GM12878 (cell line): ENCODE measurements at regions not wholly inside any gene's neighbourhood (a gene's known extent, or its start where the extent isn't known, plus 50 kb on each side); places are given as distances from the start of the nearest gene placed in this dataset.

ENCODE experiments used
- ATAC-seq: fragments of 200-7000 bp; cut with Tn5 transposase; 3 replicates; pipeline ENCODE4 v1.9.1; 2020; ENCODE audit warnings: mild to moderate bottlenecking, moderate library complexity
- BruUV-seq: library from RNA; stranded (reverse); fragments of 400-500 nt; replicated peaks from 2 replicates; lab custom pipeline; 2021; lab: Mats Ljungman, UMichigan
- CTCF ChIA-PET: fragments of 300-600 bp; sonication (Branson Sonifier 250); formaldehyde crosslinking; extraction: SDS; loops from one replicate; lab custom pipeline; 2021; ENCODE audit warnings: inconsistent platforms; lab: Yijun Ruan, JAX
- POLR2A ChIA-PET: fragments of 350-600 bp; formaldehyde crosslinking; extraction: SDS; loops from one replicate; lab custom pipeline; 2021; ENCODE audit warnings: inconsistent platforms; lab: Charles Lee
- RAD21 ChIA-PET: fragments of 300-600 bp; sonication (Branson Sonifier 250); formaldehyde crosslinking; loops from one replicate; lab custom pipeline; 2023; ENCODE audit warnings: antibody characterized with exemption; ENCODE audit not compliant: unreplicated experiment; lab: Charles Lee
- SMC1A ChIA-PET: fragments of 300-600 bp; sonication (Branson Sonifier 250); formaldehyde crosslinking; loops from one replicate; lab custom pipeline; 2023; ENCODE audit not compliant: unreplicated experiment, uncharacterized antibody; lab: Charles Lee
- DNase-seq: peaks from one replicate; pipeline ENCODE4 v3.0.0-alpha.2; 2011; ENCODE audit warnings: low read depth, low spot score
- FAIRE-seq: peaks from 3 replicates; lab custom pipeline; 2011; peaks lifted over from hg19 to GRCh38; lab: Jason Lieb, UNC
- H2AFZ ChIP-seq: 2 replicates; pipeline ENCODE4 v1.6.0; 2011; ENCODE audit warnings: low read depth, low read length, control low read depth; ENCODE audit not compliant: control insufficient read depth
- H3K27ac ChIP-seq: 2 replicates; pipeline ENCODE4 v1.5.1; 2011; ENCODE audit warnings: control low read depth; ENCODE audit not compliant: control insufficient read depth, insufficient read depth
- H3K27me3 ChIP-seq, 2 experiments: replicated peaks in 1 of 2; 2 replicates each; pipeline versions ENCODE4 v1.6.0 to v1.6.1; 2011; ENCODE audit warnings: low read length in 1 of 2; ENCODE audit not compliant: control insufficient read depth in 2 of 2, insufficient read depth in 2 of 2
- H3K36me3 ChIP-seq, 2 experiments: 2 replicates each; pipeline ENCODE4 v1.5.1; 2011; ENCODE audit warnings: low read length in 1 of 2; ENCODE audit not compliant: control insufficient read depth in 2 of 2, insufficient read depth in 2 of 2
- H3K4me1 ChIP-seq: 2 replicates; pipeline ENCODE4 v1.6.1; 2011; ENCODE audit warnings: mild to moderate bottlenecking, low read length, moderate library complexity, mixed read lengths; ENCODE audit not compliant: control insufficient read depth, insufficient read depth
- H3K4me2 ChIP-seq: 2 replicates; pipeline ENCODE4 v1.6.0; 2011; ENCODE audit warnings: control low read depth; ENCODE audit not compliant: control insufficient read depth, insufficient read depth
- H3K4me3 ChIP-seq: fragments of 200-600 bp; sonication (generic); 2 replicates; pipeline ENCODE4 v1.5.1; 2016
- H3K79me2 ChIP-seq: 2 replicates; pipeline ENCODE4 v1.6.0; 2011; ENCODE audit warnings: low read length; ENCODE audit not compliant: control insufficient read depth, insufficient read depth
- H3K9ac ChIP-seq: 2 replicates; pipeline ENCODE4 v1.8.0; 2011; ENCODE audit warnings: low read length, control low read depth, mixed read lengths; ENCODE audit not compliant: control insufficient read depth, insufficient read depth
- H3K9me3 ChIP-seq: replicated peaks from 3 replicates; pipeline ENCODE4 v1.5.1; 2011; ENCODE audit warnings: mild to moderate bottlenecking, low read length; ENCODE audit not compliant: control insufficient read depth, insufficient read depth
- H4K20me1 ChIP-seq: 2 replicates; pipeline ENCODE4 v1.6.0; 2011; ENCODE audit not compliant: control insufficient read depth, insufficient read depth
- CUX1 ChIP-seq: IDR thresholded peaks from 2 replicates; pipeline ENCODE4 v1.6.1; 2012; ENCODE audit warnings: improper control_type of control experiment, low read depth, low read length; ENCODE audit not compliant: insufficient replicate concordance
- GABPA ChIP-seq: IDR thresholded peaks from 2 replicates; pipeline ENCODE4 v1.6.1; 2014; ENCODE audit warnings: antibody characterized with exemption, low read depth, mild to moderate bottlenecking, inconsistent platforms
- HDGF ChIP-seq: fragments of 450-650 bp; IDR thresholded peaks from 2 replicates; pipeline ENCODE4 v1.6.1; 2016; ENCODE audit warnings: antibody characterized with exemption
- POLR2AphosphoS2 ChIP-seq: IDR thresholded peaks from 2 replicates; pipeline ENCODE4 v1.6.1; 2011; ENCODE audit warnings: low read depth, mild to moderate bottlenecking, low read length, improper control_type of control experiment, moderate library complexity
- SMARCA5 ChIP-seq: fragments of 450-650 bp; IDR thresholded peaks from 2 replicates; pipeline ENCODE4 v1.6.1; 2017; ENCODE audit warnings: mild to moderate bottlenecking
- SREBF2 ChIP-seq: IDR thresholded peaks from 2 replicates; pipeline ENCODE4 v1.6.1; 2012; ENCODE audit warnings: mild to moderate bottlenecking, low read length
- ZNF274 ChIP-seq: IDR thresholded peaks from one replicate; pipeline ENCODE4 v1.8.0; 2011; ENCODE audit not compliant: insufficient read length, insufficient read depth
- ZNF384 ChIP-seq: IDR thresholded peaks from 2 replicates; pipeline ENCODE4 v1.6.1; 2012; ENCODE audit warnings: low read depth, mild to moderate bottlenecking, low read length, improper control_type of control experiment, borderline replicate concordance
- WGBS: methylation state at CpG from one replicate; pipeline ENCODE4 v1.1.6; 2016; ENCODE audit warnings: low lambda C conversion rate; ENCODE audit not compliant: insufficient replicate concordance, insufficient coverage; ENCODE audit errors: missing lambda C conversion rate; 5-methylcytosine and 5-hydroxymethylcytosine counted together
- in situ Hi-C: fragments of 300-500 bp; cut with MboI; formaldehyde crosslinking; loops from 9 replicates; pipeline ENCODE4 v1.14.3; 2018; ENCODE audit warnings: mixed read lengths
- intact Hi-C: fragments of 100-400 bp; cut with micrococcal nuclease; formaldehyde crosslinking; loops from one replicate; pipeline ENCODE4 v1.14.2; 2022; ENCODE audit not compliant: unreplicated experiment

- WGBS, result 47% methylated on average over 2 of the region's 2 CpGs
- no peaks in the 10 kb centered on the region for H3K4me1 ChIP-seq
- H4K20me1 ChIP-seq, result no peaks in the 10 kb centered on the region
- intact Hi-C loops (no loop called here), in situ Hi-C loops (no loop called here)
- H3K9ac ChIP-seq, result no peak overlapping the region
- no peak overlapping the region for H3K4me2 ChIP-seq
- no peak for ATAC-seq
- H2AFZ ChIP-seq, result no peak overlapping the region
- RAD21 ChIA-PET, result no interaction called here
- DNase-seq, result no peak
- SMC1A ChIA-PET, result no interaction called here
- POLR2A ChIA-PET, result no interaction called here
- TF ChIP-seq POLR2AphosphoS2 (no peak), GABPA (no peak)
- CTCF ChIA-PET, result no interaction called here
- BruUV-seq, result no TSS peak
- H3K4me3 ChIP-seq, result no peak overlapping the region
- FAIRE-seq, result no peak
- H3K36me3 ChIP-seq, result no peaks in the 10 kb centered on the region
- H3K27ac ChIP-seq, result no peak overlapping the region
- no peaks in the 10 kb centered on the region for H3K9me3 ChIP-seq
- no peaks in the 10 kb centered on the region for H3K27me3 ChIP-seq
- no peaks in the 10 kb centered on the region for H3K79me2 ChIP-seq
Measured at GRCh38 chr11:28461846-28462245, 353.7 kb downstream of the METTL15 start.

DNA sequence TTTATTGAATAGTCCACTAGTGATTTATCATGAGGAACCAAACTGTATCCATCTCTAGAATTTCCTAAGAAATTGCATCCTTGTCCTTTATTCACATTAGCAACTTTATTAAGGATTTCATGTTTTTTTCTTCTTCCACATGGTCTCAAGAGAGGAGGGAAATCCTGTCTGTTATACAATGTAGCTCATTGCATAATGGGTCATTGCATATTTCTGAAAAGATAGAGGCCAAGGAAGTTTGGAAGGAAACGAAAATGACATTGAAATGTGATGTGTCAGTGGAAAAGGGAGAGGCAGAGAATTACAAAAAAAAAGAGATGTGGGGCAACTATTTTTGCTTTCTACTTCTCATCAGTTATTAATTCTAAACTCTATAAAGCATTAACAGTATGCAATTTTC lies 353.1 kb downstream of the METTL15 start:
- Histone ChIP-seq H3K4me3 (no peak overlapping the region), H2AFZ (no peak overlapping the region), H3K9ac (no peak overlapping the region), H3K79me2 (no peaks in the 10 kb centered on the region), H3K36me3 (no peaks in the 10 kb centered on the region), H3K27me3 (no peaks in the 10 kb centered on the region), H3K9me3 (no peaks in the 10 kb centered on the region), H3K4me1 (no peaks in the 10 kb centered on the region), H4K20me1 (no peaks in the 10 kb centered on the region), H3K27ac (no peak overlapping the region), H3K4me2 (no peak overlapping the region)
- no TSS peak for BruUV-seq
- RAD21 ChIA-PET, result no interaction called here
- TF ChIP-seq CUX1, result no peak
- TF ChIP-seq SREBF2, result no peak
- TF ChIP-seq ZNF384, result no peak
- no peak for TF ChIP-seq ZNF274
- no peak for TF ChIP-seq SMARCA5
- no peak for TF ChIP-seq HDGF
- SMC1A ChIA-PET, result no interaction called here
- 0% methylated on average over 1 of the region's 1 CpG for WGBS
- FAIRE-seq, result no peak
- POLR2A ChIA-PET, result no interaction called here
- in situ Hi-C loops, result no loop called here
- intact Hi-C loops, result no loop called here
- no peak for ATAC-seq
- CTCF ChIA-PET, result no interaction called here
- DNase-seq, result no peak
